ENCODE measurements at regions not wholly inside any gene's neighbourhood (a gene's known extent, or its start where the extent isn't known, plus 50 kb on each side); places are given as distances from the start of the nearest gene placed in this dataset.

- DNase-seq (ENCODE audit: low spot score): no peak
- H3K4me1 ChIP-seq (replicated peaks): peaks cover 5% of the 10 kb centered on the region
- TF ChIP-seq POLR2A (IDR thresholded peaks at IDR 0.05): no peak
- no peak for TF ChIP-seq CTCF (IDR thresholded peaks at IDR 0.05)
- TF ChIP-seq POLR2AphosphoS5 (IDR thresholded peaks at IDR 0.05): no peak
These were observed 178.5 kb upstream of the RTL1 start for GRCh38 chr14:101082036-101082435.

DNA sequence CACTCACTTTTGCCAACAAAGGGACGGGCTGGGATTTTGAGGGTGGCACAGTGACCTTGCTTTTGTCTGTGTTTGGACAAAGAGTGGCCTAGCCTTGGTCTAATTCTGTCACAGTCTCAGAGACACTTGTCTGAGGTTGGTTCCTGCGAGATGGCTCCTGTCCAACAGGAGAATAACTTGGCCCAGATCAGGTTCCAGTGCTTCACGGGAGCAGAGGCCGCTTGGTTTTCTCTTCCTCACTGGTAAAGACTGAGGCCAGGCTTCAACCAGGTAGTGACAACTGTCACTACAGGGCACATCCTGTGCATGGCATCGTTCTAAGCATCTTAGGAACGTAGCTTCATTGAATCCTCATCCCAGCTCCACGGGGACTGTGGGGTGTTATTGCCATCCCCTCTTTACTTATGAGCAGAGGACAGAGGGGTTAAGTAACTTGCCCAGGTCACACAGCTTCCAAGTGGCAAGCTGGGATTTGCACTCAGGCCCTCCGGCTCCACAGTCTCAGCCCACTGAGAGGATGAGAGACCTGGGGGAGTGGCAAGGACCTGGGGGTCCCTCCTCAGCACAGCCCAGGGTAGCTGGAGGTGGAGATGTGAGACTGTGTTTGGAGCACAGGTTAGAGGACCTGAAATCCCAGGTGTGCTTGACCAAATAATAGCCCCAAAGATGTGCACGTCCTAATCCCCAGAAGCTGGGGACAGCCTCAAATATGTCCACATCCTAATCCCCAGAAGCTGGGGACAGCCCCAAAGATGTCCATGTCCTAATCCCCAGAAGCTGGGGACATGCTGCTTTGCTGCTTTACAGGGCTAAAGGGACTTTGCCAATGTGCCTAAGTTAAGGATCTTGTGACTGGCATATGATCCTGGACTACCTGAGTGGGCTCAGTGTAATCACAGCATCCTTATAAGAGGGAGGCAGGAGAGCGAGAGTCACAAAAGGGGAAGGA lies 179.2 kb upstream of the RTL1 start:
- Histone ChIP-seq H3K4me3 (no peak overlapping the region), H3K27ac (no peak overlapping the region), H3K9me3 (no peaks in the 10 kb centered on the region), H3K36me3 (no peaks in the 10 kb centered on the region), H3K27me3 (replicated peaks; ENCODE audit: insufficient read depth) (peaks cover 9% of the 10 kb centered on the region), H3K4me1 (replicated peaks) (no peaks in the 10 kb centered on the region)
- intact Hi-C loops (cut with DNase I): no loop called here
- no peak for TF ChIP-seq POLR2AphosphoS5 (IDR thresholded peaks at IDR 0.05)
- no peak for TF ChIP-seq CTCF (IDR thresholded peaks at IDR 0.05)
- TF ChIP-seq POLR2A (IDR thresholded peaks at IDR 0.05): no peak
- DNase-seq (ENCODE audit: low spot score): no peak
- 73% methylated on average over 10 of the region's 10 CpGs for WGBS

More at GRCh38 chr14:101082036-101082435, 178.5 kb upstream of the RTL1 start:
- no peak overlapping the region for H3K4me3 ChIP-seq
- H3K27me3 ChIP-seq (replicated peaks; ENCODE audit: insufficient read depth): peaks cover 11% of the 10 kb centered on the region
- intact Hi-C loops (cut with DNase I): no loop called here
- H3K27ac ChIP-seq: no peak overlapping the region
- no peaks in the 10 kb centered on the region for H3K36me3 ChIP-seq
- 77% methylated on average over 10 of the region's 10 CpGs for WGBS
- H3K9me3 ChIP-seq: no peaks in the 10 kb centered on the region

GRCh38 chr14:101083564-101084435 lies 180.3 kb upstream of the RTL1 start:
- Histone ChIP-seq H3K4me1 (replicated peaks) (no peaks in the 10 kb centered on the region), H3K4me3 (no peak overlapping the region), H3K36me3 (no peaks in the 10 kb centered on the region), H3K9me3 (no peaks in the 10 kb centered on the region), H3K27ac (no peak overlapping the region), H3K27me3 (replicated peaks; ENCODE audit: insufficient read depth) (no peaks in the 10 kb centered on the region)
- 71% methylated on average over 18 of the region's 18 CpGs for WGBS
- no peak for TF ChIP-seq POLR2A (IDR thresholded peaks at IDR 0.05)
- DNase-seq (ENCODE audit: low spot score): no peak
- intact Hi-C loops (cut with DNase I): no loop called here

DNA sequence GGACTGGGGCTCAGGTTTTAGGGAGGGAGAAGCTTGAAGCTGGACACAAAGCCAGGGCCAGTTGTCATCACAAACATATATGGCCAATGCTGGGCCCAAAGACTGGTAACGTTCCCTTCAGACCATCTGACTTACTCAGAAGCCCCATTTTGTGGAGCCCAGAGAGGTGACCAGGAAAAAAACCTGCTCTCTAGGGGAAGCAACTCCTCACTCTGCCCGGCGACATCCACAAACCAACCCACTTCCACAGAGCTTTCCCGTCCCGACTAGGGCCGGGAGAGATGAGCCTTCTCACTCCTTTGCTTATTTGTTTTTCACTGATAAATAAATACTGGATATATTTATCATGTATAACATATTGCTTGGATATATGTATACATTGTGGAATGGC lies 180.9 kb upstream of the RTL1 start:
- no peaks in the 10 kb centered on the region for H3K4me1 ChIP-seq (replicated peaks)
- H3K27me3 ChIP-seq (replicated peaks; ENCODE audit: insufficient read depth): no peaks in the 10 kb centered on the region
- DNase-seq (ENCODE audit: low spot score): no peak
- no peaks in the 10 kb centered on the region for H3K9me3 ChIP-seq
- no peak for TF ChIP-seq POLR2AphosphoS5 (IDR thresholded peaks at IDR 0.05)
- TF ChIP-seq CTCF (IDR thresholded peaks at IDR 0.05): no peak
- H3K4me3 ChIP-seq: no peak overlapping the region
- WGBS: 96% methylated on average over 6 of the region's 6 CpGs
- H3K27ac ChIP-seq: no peak overlapping the region
- no peaks in the 10 kb centered on the region for H3K36me3 ChIP-seq
- intact Hi-C loops (cut with DNase I): no loop called here

DNA sequence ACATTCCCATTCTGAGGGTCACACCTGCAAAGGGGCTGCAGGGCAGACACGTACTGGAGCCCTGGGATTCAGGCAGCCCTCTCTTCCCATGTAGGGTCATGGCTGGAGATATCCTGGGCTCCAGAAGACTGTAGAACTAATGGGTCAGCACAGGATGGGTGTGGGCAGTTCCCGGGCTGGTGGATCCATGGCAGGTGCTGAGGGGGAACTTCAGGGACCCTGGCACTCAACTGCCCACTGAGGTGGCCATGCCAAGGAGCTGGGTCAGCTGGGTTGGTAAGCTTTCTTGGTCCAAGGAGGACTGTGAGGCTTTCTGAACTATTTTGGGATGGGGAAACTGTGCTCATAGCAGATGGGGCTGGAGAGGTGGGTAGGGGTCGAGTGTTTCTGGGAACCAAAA lies 183.4 kb upstream of the RTL1 start:
- no peaks in the 10 kb centered on the region for H3K4me1 ChIP-seq (replicated peaks)
- WGBS: 79% methylated on average over 3 of the region's 3 CpGs
- no peak for DNase-seq (ENCODE audit: low spot score)
- no peak overlapping the region for H3K4me3 ChIP-seq
- H3K9me3 ChIP-seq: no peaks in the 10 kb centered on the region
- TF ChIP-seq POLR2A (IDR thresholded peaks at IDR 0.05): no peak
- TF ChIP-seq CTCF (IDR thresholded peaks at IDR 0.05): no peak
- TF ChIP-seq POLR2AphosphoS5 (IDR thresholded peaks at IDR 0.05): no peak
- no peaks in the 10 kb centered on the region for H3K36me3 ChIP-seq
- no peaks in the 10 kb centered on the region for H3K27me3 ChIP-seq (replicated peaks; ENCODE audit: insufficient read depth)
- no peak overlapping the region for H3K27ac ChIP-seq
- intact Hi-C loops (cut with DNase I): no loop called here

Measured in prostate gland (tissue), 2 donors.